GOT3 (cell line): ENCODE measurements at regions not wholly inside any gene's neighbourhood (a gene's known extent, or its start where the extent isn't known, plus 50 kb on each side); places are given as distances from the start of the nearest gene placed in this dataset.

Source experiments
- DNase-seq: peaks from one replicate; lab custom pipeline; 2025; ENCODE audit warnings: mixed read lengths; lab: John Stamatoyannopoulos, UW

DNA sequence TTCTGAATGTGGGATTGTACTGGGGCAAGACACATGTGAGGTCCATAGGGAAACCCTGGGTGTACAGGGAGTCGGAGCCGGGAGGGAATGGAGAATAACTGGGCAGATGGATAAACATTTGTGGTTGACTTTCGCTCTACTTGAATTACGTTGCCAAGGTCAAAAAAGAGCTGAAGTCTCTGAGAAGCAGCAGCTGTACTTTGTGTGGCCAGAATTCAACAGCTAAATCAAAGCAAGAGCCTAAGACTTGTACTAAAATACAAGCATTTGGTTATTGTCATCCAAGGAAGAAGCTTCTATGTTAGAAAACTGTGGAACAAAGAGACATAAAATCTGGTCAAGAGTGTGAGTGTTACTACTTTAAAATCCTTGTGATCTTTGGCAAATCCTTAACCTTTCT, 457.2 kb downstream of the ARL4A start:
- no peak for DNase-seq

DNA sequence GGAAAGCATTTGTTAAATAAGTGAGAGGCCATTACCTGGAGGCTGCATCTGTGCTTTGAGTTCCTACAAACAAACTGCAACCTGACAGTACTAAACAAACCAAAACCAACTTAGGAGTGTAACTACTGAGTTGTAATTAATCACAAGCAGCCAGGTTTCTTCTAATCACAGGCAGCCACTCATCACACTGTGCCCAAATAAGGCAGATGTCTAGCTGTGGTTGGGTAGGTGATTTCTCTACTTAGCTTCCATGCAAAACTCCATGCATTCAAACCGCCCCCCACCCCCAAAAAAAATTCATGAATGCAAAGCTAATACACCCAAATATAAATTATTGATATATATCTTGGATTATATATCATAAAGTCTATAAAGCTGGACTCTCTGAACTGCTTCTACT, 461.1 kb downstream of the ARL4A start:
- DNase-seq, result no peak

DNA sequence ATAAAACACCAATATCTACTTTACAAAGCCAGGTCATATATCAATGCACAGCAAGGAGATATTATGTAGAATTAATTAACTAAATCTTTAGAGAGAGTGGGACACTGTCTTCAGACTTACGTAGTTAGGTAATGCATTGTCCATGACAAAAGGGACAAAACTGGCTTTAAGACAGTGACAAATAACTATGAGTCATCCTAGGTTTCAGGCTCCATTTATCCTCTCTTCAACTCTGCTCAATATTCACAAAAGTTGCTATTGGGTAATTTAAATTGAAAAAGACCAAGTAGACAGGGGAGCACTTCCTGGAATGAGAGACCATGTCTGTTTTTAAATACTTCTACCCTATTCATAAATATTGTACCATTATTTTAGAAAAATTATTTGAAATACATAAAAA, 464.5 kb downstream of the ARL4A start:
- DNase-seq, result no peak

DNA sequence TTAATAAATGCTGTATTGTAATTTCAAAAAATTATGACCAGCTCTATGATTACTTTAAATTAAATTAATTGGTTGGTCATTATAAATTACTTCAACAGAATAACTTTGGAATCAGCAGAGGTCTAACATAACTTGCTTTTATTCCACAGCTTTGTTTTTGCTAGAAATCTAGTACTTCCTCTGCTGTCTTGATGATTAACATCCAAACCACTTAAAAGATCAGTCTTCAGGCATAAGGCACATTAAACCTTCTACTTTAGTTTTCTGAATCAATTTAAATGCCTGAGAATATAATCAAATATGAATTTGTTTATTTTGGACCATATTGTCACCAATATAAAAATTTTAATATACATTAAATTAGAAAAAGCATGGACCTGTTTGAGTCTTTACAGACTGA, 465.3 kb downstream of the ARL4A start:
- DNase-seq, result no peak

DNA sequence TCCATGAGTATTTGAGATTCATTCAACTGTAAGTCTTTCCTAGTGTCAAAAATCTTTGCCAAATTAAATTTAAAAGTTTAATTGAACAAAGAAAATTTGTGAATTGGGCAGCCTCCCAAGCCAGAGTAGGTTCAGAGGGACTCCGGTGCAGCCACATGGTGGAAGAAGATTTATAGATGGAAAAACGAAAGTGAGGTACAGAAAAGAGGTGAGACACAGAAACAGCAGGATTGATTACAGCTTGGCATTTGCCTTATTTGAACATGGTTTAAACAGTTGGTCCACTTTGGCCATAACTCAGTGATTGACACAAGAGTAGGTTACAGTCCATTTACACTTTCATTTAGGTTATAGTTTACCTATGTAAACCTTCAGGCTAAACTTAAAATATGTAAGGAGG, 465.8 kb downstream of the ARL4A start:
- DNase-seq, result no peak

DNA sequence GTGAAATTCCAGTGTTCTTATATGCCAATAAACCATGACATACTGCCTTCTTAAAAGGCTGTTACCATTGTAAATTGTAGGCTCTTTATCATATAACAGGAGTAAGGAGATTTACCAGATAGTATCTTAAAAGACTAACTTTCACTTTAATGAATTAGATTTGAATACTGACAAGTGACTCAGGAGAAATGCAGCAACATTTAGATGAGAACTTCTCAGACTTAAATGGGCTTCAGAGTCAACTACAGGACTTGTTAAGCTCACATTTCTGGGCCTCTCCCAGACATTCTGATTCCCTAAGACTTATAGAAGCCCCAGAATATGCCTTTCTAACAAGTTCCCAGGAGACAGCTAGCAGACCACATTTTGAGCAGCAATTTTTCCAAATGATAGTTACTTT, 466.3 kb downstream of the ARL4A start:
- no peak for DNase-seq

DNA sequence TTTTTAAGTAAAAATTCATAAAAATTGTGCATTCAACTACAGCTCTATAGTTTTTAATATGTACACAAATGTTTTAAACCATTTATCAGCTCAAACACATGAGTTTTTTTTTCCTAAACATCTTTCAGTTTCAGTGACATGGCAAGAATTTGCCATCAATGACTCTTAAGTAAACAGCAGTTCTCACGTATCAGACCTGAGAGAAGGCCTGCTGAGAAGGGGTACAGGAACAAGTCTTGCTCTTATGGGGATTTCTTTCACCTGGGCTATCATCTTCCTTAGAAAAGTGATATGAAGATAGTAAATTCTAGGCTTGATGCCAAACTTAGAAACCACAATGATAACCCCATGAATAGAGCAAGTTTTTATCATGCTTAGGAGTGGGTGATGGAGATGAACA, 467.8 kb downstream of the ARL4A start:
- no peak for DNase-seq

DNA sequence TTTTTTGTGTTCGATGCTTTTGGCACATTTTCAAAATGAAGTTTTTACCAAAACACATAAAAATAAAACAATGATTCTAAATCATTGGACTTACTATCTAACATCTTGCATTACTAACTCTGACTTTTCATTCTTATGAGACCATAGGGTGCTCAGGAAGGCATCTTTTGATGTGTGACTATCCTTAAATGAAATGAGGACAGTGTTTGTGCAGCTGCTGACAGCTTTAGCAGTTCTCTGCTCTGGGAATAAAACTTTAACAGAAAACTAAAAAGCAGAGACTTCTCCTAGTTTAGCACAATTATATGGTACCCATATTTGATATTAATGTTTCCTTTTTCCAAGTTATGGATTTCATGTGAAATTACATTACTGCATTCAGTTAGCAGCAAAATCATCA, 471.6 kb downstream of the ARL4A start:
- DNase-seq, result no peak

DNA sequence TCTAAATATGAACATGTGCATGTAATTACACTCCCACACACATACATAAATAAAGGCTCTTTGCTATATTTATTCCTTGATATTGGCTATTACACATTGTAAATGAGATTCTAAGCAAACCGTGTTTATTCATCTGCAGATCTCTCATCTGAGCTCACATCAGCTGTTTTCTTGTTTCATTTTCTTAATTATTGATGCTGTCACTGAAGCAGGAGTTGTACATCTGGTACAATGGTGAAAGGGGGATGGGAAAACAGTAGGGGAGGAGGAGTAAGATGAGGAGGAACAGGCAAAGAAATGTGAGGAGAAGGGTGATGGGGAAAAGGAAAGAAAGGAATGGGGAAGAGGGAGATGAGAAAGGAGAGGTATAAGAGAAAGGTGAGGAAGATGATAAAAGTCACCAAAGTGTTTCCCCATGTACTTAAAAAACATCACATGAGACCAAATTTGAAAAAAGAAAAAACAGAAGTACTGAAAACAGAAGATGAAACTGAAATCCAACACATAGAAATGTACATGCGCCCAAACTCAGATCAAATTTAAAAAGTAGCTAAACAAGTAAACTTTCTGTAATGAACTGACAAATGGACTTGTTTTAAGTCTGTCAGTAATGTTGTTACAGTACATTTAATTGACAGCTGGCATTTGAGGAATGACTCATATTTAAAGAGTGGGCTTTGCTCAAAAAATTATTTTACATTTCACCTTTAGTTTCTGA, 472.2 kb downstream of the ARL4A start:
- no peak for DNase-seq

DNA sequence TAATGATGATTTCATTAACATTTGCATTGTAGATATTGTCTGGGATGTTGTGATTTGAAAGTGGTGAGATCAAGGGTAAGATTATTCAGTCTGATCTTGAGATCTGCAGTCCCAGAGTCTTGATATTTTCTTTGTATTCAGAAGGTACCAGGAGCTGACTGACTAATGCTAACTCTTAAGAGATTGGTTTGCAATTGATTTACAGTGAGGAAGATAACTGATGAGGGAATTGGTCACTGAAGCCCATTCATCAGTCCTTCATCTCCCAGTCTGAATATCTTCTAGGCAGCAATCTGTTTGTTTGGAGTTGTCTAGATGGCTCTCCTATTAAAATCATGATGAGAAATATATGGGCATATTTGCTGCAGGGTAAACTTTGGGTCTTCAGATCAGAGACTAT, 473.7 kb downstream of the ARL4A start:
- no peak for DNase-seq

DNA sequence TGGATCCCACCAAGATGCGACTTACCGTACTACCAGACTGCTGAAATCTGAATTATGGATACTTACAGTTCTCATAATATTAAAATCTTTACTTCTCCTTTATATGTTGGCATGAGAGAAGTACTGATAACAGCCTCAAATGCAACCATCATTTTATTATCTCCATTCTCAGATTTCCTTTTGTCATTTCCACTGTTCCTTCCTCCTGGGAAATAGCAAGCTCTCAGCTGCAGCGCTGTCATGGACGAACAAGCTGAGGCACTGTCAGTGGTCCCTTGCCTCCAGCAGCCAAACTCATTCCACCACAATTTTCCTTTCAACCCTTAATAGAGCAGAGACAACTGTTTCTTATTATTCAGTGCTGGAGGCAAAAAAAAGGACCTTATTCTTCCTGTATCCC, 478.4 kb downstream of the ARL4A start:
- DNase-seq, result no peak

DNA sequence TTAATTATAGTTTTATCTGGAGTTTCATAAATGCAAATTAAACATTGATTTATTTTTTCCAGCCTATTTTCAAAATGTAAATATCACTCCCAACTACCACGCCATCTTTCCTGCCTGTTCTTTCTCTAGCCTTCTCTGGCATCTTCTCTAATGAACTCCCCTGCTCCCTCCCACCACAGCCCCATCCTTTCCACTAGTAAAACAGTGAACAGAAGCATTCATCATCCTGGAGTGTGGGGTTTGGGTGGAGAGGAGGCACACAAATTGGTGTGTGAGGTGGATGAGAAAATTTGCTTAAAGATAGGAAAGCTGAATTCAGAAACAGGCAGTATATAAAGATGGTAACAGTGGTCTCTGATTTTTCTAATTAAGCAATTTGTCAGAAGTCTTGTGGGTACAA, 479.4 kb downstream of the ARL4A start:
- DNase-seq, result no peak

DNA sequence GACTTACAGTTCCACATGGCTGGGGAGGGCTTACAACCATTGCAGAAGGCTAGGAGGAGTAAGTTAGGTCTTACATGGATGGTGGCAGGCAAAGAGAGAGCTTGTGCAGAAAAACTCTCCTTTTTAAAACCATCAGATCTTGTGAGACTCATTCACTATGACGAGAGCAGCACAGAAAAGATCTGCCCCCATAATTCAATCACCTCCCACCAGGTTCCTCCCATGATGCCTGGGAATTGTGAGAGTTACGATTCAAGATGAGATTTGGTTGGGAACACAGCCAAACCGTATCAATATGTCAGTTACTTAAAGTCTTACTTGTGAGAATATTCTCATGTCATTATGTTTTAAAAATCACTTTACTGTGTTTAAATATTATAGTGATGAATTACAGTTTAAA, 481.9 kb downstream of the ARL4A start:
- no peak for DNase-seq

DNA sequence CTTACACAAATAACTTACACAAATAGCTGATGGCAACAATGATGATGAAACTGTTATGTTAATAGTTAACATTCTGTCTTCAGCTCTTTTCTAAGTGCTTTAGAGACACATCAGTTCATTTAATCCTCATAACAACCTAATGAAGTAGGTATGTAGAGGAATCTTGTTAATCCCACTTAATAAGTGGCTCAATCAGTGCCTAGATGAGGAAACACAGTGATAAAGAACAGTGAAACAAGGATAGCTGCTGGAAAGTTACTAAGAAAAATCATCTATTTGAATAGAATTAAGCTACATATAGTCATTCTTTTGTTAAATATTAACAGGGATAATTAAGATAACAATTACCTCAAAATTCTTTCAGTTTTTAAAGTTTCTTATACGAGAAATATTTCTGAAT, 487.6 kb downstream of the ARL4A start:
- no peak for DNase-seq

DNA sequence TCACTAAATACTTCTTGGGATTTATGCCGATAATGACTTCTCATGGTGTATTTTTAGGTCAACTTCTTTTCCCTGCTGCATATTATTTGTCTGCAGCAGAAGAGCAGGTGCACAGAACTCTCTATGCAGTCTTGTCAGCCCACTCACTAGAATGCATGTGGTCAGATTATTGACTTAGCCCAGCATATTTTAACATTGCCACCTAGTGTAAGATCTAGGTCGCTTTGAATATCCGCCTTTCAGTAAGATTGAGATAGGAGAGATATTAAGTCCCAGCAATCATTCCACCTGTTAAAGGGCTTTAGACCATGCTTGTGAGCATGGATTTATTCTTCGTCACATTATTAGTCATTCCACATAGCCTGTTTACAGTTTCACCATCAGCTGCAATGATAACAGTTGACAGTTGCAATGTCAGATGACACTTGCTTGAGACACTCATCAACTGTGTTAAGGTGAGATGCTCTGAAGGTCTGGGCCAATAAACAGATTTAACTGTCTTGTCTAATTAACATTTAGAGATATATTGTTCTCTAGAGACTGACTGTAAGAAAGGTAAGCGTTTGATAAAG, 491.7 kb downstream of the ARL4A start:
- DNase-seq, result no peak

DNA sequence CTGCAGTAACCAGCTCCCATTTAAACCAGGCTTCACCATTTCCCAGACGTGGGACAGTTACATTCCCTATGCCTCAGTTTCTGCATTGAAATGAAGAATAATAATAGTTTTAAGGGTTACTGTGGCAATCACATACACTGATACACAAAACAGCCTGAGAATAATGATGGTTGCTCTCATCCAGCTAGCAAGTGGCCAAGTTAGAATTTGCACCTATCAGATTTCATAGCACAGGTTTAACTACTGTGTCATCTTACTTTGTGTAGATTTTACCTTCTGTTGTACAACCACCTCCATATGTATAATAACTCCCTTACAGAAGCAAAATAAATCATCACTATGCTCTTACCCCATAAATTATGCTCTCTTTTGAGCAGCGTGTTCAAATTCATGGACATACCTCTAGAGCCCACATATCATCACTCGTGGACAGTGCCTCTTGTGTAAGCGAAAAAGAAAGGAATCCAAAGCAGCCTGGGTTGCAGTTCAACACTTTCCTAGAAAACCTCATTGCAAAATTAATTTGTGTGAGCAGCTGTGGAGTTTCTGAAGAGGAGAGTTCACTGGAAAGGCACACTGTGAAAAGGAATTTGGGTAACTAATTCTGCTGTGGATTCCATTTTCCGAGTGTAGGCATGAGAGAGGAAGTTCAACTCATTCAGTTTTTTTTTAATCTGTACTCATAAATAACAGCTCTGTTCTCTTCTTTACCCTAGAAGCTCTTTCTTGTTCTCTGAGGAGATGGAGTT, 492.5 kb downstream of the ARL4A start:
- DNase-seq, result no peak

DNA sequence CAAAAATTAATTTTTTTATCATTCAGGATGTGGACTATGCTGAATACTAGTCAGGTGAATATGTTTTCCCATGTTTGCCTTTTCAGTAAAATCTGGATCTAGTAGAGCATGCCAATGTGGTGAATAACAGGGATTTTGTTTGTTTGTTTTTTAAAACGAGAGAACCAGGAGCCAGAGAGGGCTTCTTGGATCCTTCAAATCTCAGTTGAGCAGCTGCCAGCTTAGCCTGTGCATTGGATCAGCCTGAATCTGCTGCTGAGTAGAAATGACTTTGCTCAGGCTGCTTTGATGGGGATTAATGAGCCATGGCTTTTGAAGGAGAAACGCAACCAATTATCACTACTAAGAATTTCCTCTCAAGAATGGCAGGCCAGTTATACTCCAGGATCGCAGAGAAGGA, 493.8 kb downstream of the ARL4A start:
- no peak for DNase-seq

DNA sequence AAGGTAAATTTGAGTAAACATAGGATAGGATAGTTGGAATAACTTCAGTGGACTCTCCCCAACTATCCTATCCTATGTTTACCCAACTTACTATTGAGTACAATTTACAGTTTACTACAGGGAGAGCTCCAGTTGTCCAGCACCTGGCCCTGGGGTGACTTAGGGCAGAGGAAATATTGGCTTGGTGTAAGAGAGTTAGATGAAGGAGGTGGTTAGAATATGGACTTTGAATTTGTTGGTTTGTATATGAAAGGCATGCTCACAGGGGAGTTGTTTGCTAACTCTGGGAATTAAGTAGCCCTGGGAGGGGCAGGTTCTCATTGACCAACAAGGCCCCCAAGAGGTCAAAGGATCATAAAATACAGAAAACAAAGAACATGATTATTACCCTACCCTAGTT, 497.7 kb downstream of the ARL4A start:
- no peak for DNase-seq

DNA sequence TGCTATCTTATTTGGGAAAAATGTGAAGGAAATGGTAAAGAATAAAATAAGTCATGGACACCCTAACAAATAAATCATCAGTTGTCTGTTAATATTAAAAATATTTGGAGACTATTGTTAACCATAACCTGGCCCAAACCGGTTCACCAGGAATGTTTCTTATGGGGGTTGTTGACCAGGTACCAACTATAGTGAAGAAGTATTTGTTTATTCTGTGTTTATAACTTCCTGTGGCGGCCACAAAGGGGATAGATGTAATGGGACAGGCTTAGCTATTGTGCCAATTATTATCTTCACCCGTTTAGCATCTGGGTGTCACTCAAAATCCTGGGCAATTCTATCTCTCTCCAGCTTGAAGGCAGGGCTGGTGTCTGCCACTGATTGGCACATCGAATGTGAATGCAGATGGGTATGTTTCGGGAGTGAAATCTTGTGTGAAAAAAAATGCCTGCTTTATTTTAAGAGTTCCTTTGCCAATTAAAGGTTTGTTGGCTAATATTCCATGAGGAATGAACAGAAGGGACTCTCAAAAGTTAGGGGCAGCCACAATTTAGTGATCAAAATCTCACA, 500.9 kb downstream of the ARL4A start:
- DNase-seq, result no peak

DNA sequence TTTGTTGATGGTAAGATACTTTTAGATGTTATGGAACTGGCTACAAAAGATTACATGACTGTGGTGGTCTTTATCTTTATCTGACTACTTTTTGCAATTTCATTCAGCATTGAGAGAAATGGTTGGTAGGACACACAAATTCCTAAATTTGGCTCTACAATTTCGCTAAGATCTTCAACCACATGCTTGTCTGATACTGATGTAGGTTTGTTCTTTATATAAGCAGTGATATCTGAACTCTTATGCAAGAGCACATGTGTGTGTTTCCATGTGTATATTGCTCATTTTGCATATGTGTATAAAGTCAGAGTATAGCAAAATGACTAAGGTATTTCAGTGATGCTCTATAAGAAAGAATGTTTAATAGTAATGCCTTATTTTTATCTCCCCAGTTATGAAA, 501.5 kb downstream of the ARL4A start:
- no peak for DNase-seq

DNA sequence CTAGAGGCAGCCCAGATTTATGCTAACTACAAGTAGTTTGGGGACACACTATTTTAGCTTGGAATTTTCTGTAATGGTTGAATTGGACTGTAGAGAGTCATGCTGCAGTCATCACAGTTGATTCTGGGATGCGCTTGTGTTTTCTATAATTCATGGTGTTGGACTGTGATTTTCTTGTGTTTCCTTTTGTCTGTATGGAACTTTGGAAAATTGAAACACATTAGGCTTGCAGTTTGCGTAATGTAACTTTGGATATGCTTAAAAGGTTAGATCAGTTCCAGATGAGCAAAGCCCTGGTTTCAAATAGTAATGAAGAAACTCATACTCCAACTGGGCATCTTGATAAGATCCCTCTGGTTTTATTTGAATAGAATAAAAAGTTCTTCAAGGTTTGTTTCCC, 502.2 kb downstream of the ARL4A start:
- DNase-seq, result no peak

DNA sequence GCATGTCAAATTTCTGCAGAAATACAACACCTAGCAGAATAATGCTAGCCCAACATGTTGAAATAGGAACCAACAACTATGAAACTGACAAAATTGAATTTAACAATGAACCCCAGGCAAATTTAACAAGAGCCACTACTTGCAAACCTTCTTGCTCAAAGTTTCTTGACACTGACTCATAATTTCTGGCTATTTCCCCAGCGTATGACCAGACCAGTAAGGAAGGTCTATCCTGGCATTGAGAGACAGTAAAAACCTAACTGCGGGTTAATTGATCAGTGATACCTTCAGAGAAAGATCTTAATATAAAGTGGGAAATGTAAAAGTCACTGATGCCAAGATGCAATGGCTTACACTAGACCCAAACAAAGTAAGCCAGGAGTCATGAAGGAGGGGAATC, 510.1 kb downstream of the ARL4A start:
- DNase-seq, result no peak

DNA sequence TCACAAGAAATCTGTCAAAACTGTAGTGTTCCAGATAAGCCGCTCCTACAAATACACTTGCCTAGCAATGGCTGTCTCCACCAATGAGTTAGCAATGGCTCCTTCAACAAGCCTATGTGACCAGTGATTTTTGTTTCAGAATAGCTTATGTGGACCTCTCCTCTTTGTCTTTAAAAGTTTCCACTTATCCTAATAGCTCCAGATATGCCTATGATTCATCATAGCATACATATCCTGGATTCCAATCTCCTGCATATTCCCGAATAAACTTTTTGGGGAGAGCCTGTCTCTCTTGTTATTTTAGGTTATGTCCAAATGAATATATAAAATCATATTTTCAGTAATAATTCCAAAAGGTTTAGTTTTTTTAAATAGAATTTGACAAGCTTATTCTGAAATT, 510.6 kb downstream of the ARL4A start:
- no peak for DNase-seq
